ENCODE measurements at regions not wholly inside any gene's neighbourhood (a gene's known extent, or its start where the extent isn't known, plus 50 kb on each side); places are given as distances from the start of the nearest gene placed in this dataset.

GRCh38 chr12:123032736-123033391, 52.4 kb downstream of the ARL6IP4 start:
- Mint-ChIP-seq H3K36me3 (peaks cover 4% of the 10 kb centered on the region), H3K4me1 (peaks cover 5 to 8% (median 5%) of the 10 kb centered on the region in 3 donors), H3K27ac (no peak overlapping the region), H3K27me3 (no peaks in the 10 kb centered on the region), H3K4me3 (no peak overlapping the region), H3K9me3 (no peaks in the 10 kb centered on the region)
